Stimulated activated CD4-positive, alpha-beta T cell treated with anti-CD3 and anti-CD28 coated beads, TNF-alpha, amount 100 ng/mL, for 4 hours (primary cell): ENCODE measurements at regions not wholly inside any gene's neighbourhood (a gene's known extent, or its start where the extent isn't known, plus 50 kb on each side); places are given as distances from the start of the nearest gene placed in this dataset.
"Not testable (repeated sequence)": the region's sequence is repeated elsewhere in the genome, so short reads cannot be mapped to it uniquely, and the experiment has no call there.

Experiments
- DNase-seq, 3 experiments: peaks; one replicate each; pipeline ENCODE4 v3.0.0-alpha.2; 2020; ENCODE audit warnings: low read depth in 3 of 3

DNA sequence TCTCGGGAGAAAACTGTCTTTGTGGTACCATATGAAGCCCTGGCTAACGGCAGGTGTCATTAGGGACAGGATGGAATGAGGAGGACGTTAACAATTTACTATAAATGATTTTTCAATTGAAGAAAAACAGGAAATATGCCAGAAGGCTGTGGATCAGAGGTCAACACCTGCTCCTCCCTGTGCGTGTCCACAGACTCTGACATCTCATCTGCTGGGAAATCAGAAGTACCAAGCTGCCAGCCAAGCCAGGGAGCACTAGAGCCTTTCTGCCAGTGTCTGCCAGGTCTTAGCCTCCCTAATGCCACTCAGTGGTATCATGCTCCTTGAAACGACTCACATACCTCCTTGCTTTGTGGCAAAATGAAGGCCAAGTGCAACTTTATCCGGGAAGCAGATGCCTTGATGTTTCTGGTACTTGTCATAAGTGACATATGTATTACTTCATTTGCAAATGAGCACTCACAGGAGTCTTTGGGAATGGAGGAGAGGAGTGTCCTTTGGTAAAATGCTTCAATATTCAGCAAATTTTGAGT lies 541.1 kb downstream of the SATB2 start:
- no peak for DNase-seq

DNA sequence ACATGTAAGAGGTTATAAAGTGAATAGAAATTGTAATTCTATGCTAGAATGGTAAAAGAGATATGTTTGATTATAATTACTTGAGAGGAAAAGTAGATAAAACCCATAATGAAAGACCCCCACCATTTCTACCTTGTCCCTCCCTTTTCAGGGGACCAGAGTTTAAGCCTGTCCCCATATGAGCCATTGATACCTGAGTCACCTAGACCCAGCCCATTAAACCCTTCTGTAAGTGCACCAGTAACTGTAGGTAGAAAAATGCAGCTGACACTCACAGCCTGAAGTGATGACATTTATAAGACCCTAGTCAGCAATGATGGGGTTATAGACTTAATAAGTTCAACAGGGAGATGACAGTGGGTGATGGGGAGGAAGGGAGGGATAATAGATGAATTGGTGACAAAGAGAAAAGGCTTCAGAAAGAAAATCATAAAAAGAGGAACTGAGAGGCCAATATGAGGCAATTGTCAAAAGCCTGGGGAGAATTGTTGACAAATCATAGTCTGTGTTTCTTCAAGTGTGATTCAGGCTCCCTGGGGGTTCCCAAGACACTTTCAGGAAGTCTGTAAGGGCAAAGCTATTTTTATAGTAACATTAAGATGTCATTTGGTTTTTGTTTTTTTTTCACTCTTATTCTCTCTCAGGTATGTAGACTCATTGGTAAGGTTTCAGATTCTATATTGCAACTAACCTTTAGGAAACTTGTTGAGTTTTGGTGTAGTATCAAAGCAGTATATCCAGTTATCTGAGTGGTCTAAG lies 544.2 kb downstream of the SATB2 start:
- DNase-seq: no peak

DNA sequence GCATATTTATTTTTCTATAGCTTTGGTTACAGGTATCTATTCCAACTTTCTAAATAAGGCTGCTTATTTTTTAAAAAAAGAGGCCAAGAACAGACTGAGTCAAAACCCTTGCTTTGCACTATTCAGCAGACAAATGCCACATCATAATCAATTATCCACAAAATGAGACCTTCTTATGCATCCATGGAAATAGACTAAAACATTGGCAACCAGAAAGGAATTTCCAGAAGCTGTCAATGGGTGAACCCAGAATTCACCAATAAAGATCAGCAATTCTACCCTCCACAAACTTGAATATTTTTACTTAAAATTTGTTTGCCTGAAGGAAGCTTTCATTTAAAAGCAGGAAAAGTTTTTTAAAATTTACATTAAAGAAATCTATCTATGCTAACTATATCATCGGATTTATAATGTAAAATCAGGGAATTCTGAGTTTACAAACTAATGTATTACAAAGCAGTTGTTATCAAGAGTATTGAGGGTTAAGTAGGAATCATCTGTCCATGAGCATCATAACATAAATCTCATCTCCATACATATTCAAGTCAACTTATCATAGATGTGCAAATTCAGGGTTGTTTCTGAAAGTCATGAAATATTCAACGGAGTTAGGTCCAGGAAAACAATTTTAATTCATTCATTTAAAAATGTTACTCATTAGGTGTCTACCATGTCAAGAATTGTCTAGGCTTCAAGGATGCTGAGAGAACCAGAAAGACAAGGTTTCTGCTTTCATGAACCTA lies 548.0 kb downstream of the SATB2 start:
- DNase-seq: no peak

DNA sequence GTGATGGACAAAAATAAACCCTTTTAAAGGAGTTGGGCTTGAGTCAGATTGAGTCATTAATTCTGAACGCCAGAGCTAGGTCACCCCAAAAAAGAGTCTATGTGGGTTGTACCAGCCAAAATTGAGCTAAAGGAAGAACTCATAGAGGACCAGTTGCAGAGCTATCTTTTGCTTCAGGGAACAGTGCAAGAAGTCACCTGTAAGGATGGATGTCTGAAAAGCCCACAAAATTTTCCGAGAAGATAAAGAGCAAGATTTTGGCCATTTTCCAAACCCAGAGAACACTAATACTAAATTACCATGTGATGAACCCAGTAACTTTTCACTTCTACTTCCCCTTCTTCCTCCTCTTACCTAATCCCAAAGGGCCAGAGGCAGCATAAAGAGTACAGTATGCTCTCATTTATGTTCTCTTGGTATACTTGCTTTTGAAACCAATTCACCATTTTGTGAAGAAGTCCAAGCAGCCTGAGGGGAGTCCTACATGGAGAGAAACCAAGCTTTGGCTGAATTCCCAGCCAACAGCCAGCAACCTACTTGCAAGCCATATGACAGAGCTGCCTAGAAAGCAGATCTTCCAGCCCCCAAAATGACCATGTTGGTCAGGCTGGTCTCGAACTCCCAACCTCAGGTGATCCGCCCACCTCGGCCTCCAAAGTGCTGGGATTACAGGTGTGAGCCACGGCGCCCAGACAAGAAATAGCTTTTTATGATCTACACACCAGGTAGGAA lies 551.7 kb downstream of the SATB2 start:
- DNase-seq: no peak

DNA sequence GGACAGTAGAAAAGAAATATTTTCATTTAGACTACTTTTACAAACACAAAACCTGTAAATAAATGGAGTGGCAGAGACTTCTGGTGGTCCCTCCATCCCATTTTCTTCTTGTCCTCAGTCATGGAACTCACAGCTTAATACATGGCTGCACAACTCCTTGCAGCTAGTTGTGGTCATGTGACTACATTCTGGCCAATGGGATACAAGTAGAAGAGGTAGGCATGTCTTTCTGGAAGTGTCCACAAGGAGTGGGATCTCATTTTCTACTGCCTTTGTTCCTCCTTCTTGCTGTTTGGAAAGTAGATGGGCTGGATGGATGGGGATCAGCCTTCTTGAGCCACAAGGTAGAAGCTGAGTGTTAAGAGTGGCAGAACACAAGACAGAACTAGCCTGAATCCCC lies 555.8 kb downstream of the SATB2 start:
- DNase-seq: no peak

DNA sequence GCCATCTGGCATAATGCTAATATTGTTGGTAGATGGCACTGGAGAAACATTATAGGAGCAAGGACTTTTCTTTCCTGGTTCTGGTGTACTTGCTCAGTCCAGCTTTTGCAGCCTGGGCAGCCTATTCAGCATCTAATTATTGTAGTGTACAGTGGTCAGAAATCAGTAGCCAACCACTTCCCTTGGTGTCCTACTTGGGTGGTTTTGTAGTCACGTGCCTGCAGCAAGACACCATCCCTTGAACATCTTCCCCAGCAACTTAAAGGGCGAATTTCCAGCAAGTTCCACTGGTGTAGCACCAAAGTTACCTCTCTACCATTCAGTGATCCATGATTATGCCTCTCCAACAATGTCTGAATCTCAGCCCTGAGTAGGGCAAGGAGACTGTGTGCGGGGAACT lies 557.6 kb downstream of the SATB2 start:
- no peak for DNase-seq

DNA sequence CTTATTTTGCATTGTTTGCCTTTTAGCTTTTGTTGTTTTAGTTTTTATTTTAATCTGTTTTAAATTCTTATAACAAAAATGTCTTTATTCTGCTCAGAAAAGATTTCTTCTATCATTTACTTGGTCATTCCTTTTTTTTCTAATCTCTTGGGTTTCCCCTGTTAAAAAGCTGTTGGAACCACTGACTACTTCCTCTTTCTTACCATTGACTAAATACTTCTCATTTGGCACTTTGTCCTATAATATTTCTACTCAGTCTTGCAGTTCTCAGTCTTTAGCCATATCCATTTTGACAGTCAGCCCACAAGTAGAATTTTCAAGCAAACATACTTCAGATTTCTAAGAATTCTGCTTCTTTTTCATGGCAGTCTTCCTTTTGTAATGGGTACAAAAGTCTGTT lies 567.2 kb downstream of the SATB2 start:
- DNase-seq: no peak

DNA sequence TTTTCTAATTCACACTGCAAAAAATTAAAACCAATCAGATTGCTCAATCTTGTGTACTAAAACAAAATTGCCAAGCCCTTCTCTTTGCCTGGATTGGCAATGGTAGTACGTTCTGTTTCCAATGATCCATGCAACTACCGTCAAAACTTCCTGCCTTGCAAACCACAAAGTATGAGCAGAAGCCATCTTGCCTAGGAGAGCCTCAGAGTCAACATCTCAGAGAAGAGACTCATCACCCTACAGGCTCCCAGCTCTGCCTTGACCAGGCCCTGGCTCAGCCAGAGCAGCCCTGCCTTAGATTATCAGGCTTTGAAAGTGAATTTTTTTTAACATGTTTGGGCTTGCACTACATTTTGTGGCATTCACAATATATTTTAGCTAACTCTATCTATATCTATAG lies 574.1 kb downstream of the SATB2 start:
- no peak for DNase-seq

DNA sequence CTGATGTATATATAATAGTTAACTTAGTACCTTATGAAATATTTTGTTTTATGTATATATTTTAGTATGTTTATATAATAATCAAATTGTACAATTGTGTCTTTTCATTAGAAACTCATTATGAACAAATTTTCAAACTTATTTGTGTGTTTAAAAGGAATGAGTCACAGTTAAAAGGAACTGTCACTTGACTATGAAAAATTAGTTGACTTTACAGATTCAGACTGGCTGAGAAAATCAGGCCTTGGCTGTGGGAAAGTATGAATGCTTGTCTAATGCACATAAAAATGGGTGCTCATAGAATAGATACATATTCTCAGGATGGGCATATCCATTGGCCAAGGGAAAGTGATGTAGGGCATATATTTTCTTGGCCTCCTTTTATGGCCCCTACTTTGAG lies 576.8 kb downstream of the SATB2 start:
- no peak for DNase-seq

DNA sequence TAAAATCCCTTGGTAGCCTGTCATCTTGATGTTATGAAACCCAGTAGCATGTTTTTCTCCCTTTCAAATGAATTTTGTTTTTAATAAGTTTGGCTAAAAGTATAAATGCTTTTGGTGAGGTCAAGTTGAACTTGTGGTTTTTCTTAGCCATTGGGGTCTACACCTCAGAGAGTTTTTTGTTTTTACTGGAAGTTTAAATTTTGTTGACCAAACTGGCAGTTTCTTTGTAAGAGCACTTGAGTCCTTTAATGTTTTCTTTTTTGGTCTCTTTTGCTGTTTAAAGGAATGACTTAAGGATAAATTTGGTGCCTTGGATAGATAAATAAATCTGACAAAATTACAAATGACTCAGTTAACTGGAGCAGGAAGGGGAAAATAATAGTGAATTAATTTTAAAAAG lies 577.3 kb downstream of the SATB2 start:
- no peak for DNase-seq

DNA sequence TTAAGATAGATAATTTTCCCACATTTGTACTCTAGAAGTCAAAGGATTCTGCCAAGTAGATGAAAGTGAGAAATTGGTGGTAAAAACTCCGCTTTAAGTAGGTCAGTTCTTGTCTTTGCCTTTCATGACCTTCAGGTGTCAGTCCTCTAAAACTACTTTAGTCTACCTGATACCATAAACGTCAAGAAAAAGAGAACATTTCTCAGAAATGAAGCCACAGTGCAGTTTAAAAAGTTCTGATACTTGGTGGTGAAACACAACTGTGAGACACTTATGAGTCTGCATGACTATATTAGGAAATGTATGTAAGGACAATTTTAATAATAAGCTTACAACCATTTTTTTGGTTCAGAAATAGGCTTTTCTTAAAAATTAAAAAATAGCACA lies 583.3 kb downstream of the SATB2 start:
- no peak for DNase-seq

DNA sequence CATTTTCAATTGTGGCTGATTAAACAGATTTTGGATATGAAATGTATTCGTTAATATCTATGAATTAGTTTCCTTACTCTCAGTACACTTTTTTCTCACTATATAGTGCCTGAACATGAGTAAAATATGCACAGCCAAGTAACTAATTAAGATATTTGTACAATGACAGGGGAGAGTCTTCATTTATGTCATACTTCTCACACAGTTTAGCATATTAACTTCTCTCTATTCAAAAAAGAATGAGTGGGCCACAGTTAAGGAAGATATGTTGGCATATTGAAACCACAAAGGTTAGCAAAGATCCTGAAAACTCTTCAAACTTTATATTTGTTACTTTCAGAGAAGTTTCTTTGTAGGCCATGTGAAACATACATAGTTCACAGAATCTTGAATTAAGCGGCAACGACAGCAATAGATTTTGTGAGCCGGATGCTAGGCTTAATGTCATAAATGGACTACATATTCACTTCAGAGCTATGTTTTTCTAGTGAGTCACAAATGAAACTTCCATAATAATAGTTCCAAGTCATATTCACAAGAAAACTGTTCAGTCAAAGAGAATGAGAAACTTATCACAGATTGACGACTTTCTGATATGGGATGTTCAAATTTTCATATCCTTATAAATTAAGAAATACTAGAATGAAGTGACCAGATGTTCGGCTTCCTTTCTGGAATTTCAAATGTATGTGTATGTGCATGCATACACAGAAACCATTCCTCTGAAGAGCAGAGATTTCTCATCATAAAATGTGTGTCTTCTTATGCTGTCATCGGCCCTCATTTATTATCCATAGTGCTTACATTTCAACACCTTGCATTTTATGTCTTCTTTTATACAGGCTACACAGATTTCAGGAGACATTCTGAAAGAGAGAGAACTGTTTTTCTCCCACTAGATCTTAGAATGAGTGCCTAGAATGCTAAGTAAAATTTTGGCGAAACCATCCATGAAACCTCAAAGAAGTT lies 584.0 kb downstream of the SATB2 start:
- no peak for DNase-seq

DNA sequence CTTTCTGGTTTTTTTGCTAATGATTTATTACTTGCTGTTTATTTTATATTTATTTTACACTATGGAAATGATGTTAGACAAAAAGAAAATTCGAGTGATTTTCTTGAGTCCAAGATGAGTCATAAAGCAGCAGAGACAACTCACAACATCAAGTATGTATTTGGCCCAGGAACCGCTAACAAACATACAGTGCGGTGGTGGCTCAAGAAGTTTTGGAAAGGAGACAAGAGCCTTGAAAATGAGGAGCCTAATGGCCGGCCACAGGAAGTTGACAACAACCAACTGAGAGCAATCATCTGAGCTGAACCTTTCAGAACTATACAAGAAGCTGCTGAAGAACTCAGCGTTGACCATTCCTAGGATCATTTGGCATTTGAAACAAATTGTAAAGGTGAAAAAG lies 594.1 kb downstream of the SATB2 start:
- DNase-seq: no peak

DNA sequence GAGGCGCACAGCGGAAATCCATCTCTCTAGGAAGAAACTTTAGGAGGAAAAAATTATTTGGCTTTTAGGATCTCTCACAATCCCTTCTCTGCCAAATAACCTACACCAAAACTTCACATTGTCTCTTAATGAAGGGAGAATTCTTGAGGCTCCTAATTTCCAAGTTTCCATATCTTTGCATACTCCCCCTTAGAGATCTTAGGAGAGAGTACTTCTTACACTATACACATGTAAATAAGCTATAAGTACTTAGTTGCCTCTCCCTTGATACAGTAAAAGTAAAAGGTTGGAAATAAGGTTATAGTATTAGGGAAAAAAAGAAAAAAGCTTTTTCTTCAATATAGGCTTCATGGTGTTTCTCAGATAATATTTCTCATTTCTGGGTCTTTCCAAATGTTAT lies 596.7 kb downstream of the SATB2 start:
- DNase-seq: no peak

DNA sequence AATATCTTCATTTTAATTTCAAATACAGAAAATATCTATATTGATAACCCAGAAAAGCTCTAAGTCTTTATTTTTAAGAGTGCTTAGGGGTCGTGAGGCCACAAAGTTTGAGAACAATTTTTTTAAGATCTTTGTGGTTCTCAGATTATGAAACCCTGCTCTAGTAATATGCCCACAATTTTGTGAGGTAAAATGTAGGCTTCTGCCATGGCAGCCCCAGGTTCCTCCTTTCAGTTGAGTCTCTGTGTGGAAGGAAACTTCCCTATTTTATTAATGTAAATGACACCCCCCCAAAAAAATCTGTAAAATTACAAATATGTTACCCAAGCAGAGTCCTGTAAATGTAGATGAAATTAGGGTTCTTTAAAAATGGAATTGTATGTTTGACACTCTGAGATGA lies 600.5 kb downstream of the SATB2 start:
- DNase-seq: no peak

DNA sequence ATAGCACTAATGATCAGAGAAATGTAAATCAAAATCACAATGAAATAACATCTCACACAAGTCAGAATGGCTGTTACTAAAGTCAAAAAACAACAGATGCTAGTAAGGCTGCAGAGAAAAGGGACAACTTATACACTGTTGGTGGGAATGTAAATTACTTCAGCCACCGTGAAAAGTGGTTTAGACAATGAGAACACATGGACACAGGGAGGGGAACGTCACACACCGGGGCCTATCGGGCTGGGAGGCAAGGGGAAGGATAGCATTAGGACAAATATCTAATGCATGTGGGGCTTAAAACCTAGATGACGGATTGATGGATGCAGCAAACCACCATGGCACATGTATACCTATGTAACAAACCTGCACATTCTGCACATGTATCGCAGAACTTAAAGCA lies 602.0 kb downstream of the SATB2 start:
- not testable (repeated sequence) for DNase-seq

DNA sequence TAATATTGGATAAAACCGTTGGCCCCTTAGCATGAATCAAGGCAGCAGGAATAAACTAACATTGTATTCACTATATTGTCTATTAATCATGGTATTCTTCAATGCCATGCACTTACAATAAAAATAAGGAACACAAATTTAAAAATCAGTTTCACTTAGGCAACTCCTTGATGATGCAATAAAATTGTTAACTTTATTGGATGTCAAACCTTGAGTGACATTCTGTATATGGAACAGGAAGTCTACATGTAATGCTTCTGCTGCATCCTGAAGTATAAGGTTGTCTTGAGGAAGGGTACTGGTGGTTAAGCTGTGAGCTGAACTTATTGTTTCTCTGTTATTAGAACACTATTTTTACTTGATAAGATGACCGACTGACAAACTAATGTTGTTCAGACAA lies 605.5 kb downstream of the SATB2 start:
- DNase-seq: no peak

DNA sequence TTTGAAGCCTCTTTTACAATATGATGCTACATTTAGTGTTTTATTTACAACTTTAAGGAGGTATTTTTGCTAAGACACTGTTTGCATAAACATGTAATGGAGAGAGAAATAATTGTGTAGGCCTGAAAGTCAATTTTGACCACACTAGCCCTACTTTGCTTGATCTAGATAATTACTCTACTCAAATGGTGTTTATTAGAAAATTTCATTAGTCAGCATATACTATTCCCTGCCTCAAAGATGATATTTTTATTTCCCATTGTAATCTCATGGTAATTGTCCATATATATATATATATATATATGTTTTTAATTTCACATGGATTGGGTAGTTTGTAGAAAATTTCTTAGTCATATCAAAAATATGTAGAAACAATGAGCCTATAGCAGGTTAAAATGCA lies 632.2 kb downstream of the SATB2 start:
- DNase-seq: no peak

DNA sequence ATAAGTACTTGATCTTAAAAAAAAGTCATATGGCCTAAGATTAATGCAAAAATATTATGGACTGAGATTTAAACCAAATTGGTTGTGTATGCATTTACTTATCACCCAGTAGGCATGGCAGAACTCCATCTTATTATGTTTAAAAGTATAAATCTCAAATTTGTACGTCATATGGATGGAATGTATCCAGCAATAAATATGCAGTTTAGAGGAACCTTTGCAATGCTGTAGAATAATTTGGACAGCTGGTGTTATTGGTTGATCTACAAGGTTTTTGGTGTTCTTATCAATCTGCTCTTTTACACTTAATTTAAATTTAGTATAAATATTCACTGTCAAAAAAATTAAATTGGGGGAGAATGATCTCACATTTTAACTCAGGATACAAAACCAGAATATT lies 640.2 kb downstream of the SATB2 start:
- no peak for DNase-seq

DNA sequence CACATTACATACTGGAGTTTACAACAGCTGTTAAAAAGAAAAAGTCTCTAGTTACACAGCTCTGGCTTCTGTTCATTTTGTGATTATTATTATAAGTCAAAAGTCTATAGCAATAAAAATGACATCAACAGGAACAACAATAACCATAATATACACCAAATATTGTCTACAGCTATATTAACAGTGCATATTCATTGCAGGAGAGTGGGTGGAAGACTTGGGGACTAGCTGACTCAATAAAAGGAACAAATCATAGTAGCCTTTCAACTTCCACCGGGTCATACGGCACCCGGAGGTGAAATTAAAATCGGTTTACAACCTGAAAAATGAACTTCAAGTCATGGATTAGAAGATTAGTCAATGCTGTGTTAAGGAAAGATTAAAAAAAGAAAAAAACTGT lies 642.1 kb downstream of the SATB2 start:
- DNase-seq: no peak

DNA sequence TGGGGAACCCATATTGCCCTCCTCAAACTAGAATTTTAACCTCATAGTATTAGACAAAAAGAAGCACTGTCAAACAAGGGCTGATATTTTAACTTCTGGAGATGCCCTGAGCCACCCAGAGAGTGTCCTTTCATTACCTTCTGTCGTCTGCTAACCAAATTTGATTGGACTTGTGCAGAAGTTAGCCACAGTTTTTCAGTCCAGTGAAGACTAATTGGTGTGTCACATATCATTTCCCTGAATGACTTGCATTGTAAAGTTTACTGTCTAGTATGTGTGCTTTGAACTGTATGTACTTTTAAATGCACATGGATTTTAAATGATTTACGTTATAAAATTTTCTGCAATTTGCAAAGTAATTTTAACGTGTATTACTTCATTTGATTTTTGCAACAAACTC lies 646.5 kb downstream of the SATB2 start:
- no peak for DNase-seq

DNA sequence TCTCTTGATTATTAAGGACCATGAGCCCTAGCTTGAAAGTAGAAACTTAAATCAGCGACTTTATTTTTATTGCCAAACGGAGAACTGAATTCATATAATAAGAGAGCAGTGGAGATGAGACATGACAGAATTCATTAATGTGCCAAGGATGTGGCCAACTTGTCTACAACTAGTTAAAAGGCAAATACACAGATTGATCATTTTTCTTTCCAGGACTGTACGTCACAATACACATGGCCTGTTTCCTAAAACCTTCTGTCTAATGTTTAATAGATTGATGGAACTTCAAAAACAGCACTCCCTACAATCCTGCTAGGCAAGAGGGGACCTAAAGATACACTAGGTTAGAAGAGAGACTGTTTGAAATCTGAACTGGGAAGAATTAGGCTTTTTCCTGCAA lies 647.8 kb downstream of the SATB2 start:
- DNase-seq: no peak
